MCF 10A (cell line): ENCODE measurements at regions not wholly inside any gene's neighbourhood (a gene's known extent, or its start where the extent isn't known, plus 50 kb on each side); places are given as distances from the start of the nearest gene placed in this dataset.

ENCODE experiments used
- BruUV-seq: library from RNA; stranded (reverse); fragments of 400-500 nt; replicated peaks from 2 replicates; lab custom pipeline; 2021; lab: Mats Ljungman, UMichigan
- CTCF ChIA-PET: fragments of 300-600 bp; sonication (Branson Sonifier 250); formaldehyde crosslinking; extraction: SDS; loops from one replicate; lab custom pipeline; 2021; ENCODE audit warnings: antibody characterized with exemption, inconsistent platforms; lab: Yijun Ruan, JAX
- POLR2A ChIA-PET: fragments of 300-600, 350-650 bp; sonication (Branson Sonifier 250); formaldehyde crosslinking; extraction: SDS; loops from one replicate; lab custom pipeline; 2020; ENCODE audit warnings: antibody characterized with exemption, inconsistent platforms; lab: Yijun Ruan, JAX
- DNase-seq: peaks from one replicate; pipeline ENCODE4 v3.0.0-alpha.2; 2018; ENCODE audit not compliant: unreplicated experiment
- H3K27ac Mint-ChIP-seq: one replicate; pipeline ENCODE4 v1.8.0; 2022; ENCODE audit warnings: mild to moderate bottlenecking, low read depth, mixed read lengths; ENCODE audit not compliant: unreplicated experiment
- H3K27me3 Mint-ChIP-seq: one replicate; pipeline ENCODE4 v1.8.0; 2022; ENCODE audit warnings: mixed read lengths; ENCODE audit not compliant: insufficient read depth, unreplicated experiment
- H3K36me3 Mint-ChIP-seq: one replicate; pipeline ENCODE4 v1.8.0; 2022; ENCODE audit warnings: mild to moderate bottlenecking, moderate library complexity, mixed read lengths; ENCODE audit not compliant: insufficient read depth, unreplicated experiment
- H3K4me1 Mint-ChIP-seq: one replicate; pipeline ENCODE4 v1.8.0; 2022; ENCODE audit warnings: mixed read lengths; ENCODE audit not compliant: insufficient read depth, unreplicated experiment
- H3K4me3 Mint-ChIP-seq: one replicate; pipeline ENCODE4 v1.8.0; 2022; ENCODE audit warnings: mild to moderate bottlenecking, moderate library complexity, mixed read lengths; ENCODE audit not compliant: unreplicated experiment
- H3K9me3 Mint-ChIP-seq: one replicate; pipeline ENCODE4 v1.8.0; 2022; ENCODE audit warnings: mixed read lengths; ENCODE audit not compliant: unreplicated experiment
- CTCF ChIP-seq: fragments of 200-600 bp; IDR thresholded peaks from one replicate; pipeline ENCODE4 v1.8.0; 2022; ENCODE audit warnings: antibody characterized with exemption, mild to moderate bottlenecking; ENCODE audit not compliant: unreplicated experiment
- intact Hi-C: fragments of 100-400 bp; cut with micrococcal nuclease; formaldehyde crosslinking; loops from 2 replicates; pipeline ENCODE4 v1.14.1; 2022

- no peak for TF ChIP-seq CTCF
- peak; percentile 78 for DNase-seq
- ChIA-PET POLR2A (interaction anchor here (0.6 to 2.3 kb wide), 5 partner anchors 8 to 492 kb away, joined by 3 to 12 read pairs (median 5); no protein-coding TSS in a partner anchor), CTCF (interaction anchor here (0.7 to 1.9 kb wide), 7 partner anchors 8 to 543 kb away, joined by 3 to 5 read pairs (median 4); no protein-coding TSS in a partner anchor)
- Mint-ChIP-seq H3K9me3 (no peaks in the 10 kb centered on the region), H3K36me3 (no peaks in the 10 kb centered on the region), H3K27me3 (no peaks in the 10 kb centered on the region), H3K4me3 (peak overlapping the region; percentile 45), H3K27ac (peak overlapping the region; percentile 39), H3K4me1 (peaks cover 32% of the 10 kb centered on the region)
- intact Hi-C loops: no loop called here
- BruUV-seq: no TSS peak
Observed at GRCh38 chr5:5665225-5666075, 243.0 kb downstream of the ICE1 start.

- Mint-ChIP-seq H3K27ac (peak overlapping the region; percentile 88), H3K27me3 (no peaks in the 10 kb centered on the region), H3K36me3 (no peaks in the 10 kb centered on the region), H3K4me3 (no peak overlapping the region), H3K9me3 (no peaks in the 10 kb centered on the region), H3K4me1 (peaks cover 25% of the 10 kb centered on the region)
- no peak for DNase-seq
- ChIA-PET POLR2A (interaction anchor here (1.1 to 3.0 kb wide), 3 partner anchors 8 to 974 kb away, joined by 3 to 12 read pairs (median 3); partner anchors contain the start of genes NSUN2 and SRD5A1), CTCF (interaction anchor here (0.6 kb wide), 2 partner anchors 162 to 1939 kb away, joined by 3 read pairs; no protein-coding TSS in a partner anchor)
- BruUV-seq: no TSS peak
- TF ChIP-seq CTCF: no peak
- intact Hi-C loops: no loop called here
Observed at GRCh38 chr5:5658889-5659465, 236.5 kb downstream of the ICE1 start.

GRCh38 chr5:5658226-5658625, 235.7 kb downstream of the ICE1 start:
- H3K27me3 Mint-ChIP-seq: no peaks in the 10 kb centered on the region
- H3K4me1 Mint-ChIP-seq: peaks cover 25% of the 10 kb centered on the region
- peak overlapping the region; percentile 88 for H3K27ac Mint-ChIP-seq
- TF ChIP-seq CTCF: no peak
- H3K9me3 Mint-ChIP-seq: no peaks in the 10 kb centered on the region
- DNase-seq: peak; percentile 86
- H3K4me3 Mint-ChIP-seq: peak overlapping the region; percentile 75
- ChIA-PET POLR2A (interaction anchor here (0.6 to 3.0 kb wide), 5 partner anchors 8 to 1083 kb away, joined by 3 to 12 read pairs (median 3); partner anchors contain the start of genes NSUN2 and SRD5A1), CTCF (interaction anchor here (0.6 to 1.4 kb wide), 5 partner anchors 8 to 1940 kb away, joined by 3 to 5 read pairs (median 3); no protein-coding TSS in a partner anchor)
- no peaks in the 10 kb centered on the region for H3K36me3 Mint-ChIP-seq
- no TSS peak for BruUV-seq
- intact Hi-C loops: no loop called here

GRCh38 chr5:5652181-5652580, 229.7 kb downstream of the ICE1 start:
- intact Hi-C loops: no loop called here
- ChIA-PET POLR2A (no interaction called here), CTCF (interaction anchor here (0.7 kb wide), 1 partner anchor 155 kb away, joined by 3 read pairs; no protein-coding TSS in a partner anchor)
- TF ChIP-seq CTCF: no peak
- BruUV-seq: no TSS peak
- Mint-ChIP-seq H3K36me3 (no peaks in the 10 kb centered on the region), H3K9me3 (no peaks in the 10 kb centered on the region), H3K27me3 (no peaks in the 10 kb centered on the region), H3K27ac (no peak overlapping the region), H3K4me3 (no peak overlapping the region), H3K4me1 (peaks cover 18% of the 10 kb centered on the region)
- no peak for DNase-seq
